WTC11 (cell line): ENCODE measurements at regions not wholly inside any gene's neighbourhood (a gene's known extent, or its start where the extent isn't known, plus 50 kb on each side); places are given as distances from the start of the nearest gene placed in this dataset.

Experiments used
- ATAC-seq: fragments of 200-7000 bp; cut with Tn5 transposase; 2 replicates; pipeline ENCODE4 v1.10.0; 2021; ENCODE audit warnings: mild to moderate bottlenecking, moderate library complexity
- CTCF ChIA-PET: fragments of 300-600 bp; sonication (Branson Sonifier 250); formaldehyde crosslinking; loops from one replicate; lab custom pipeline; 2021; ENCODE audit warnings: antibody characterized with exemption; lab: Charles Lee
- POLR2A ChIA-PET: fragments of 350-600 bp; sonication (Branson Sonifier 250); formaldehyde crosslinking; loops from one replicate; lab custom pipeline; 2021; ENCODE audit warnings: antibody characterized with exemption; lab: Charles Lee
- DNase-seq: peaks from one replicate; pipeline ENCODE4 v3.0.0; 2021; ENCODE audit warnings: low spot score
- H3K27ac Mint-ChIP-seq: 2 replicates; pipeline ENCODE4 v1.8.0; 2021; ENCODE audit warnings: mixed read lengths
- H3K27me3 Mint-ChIP-seq: 2 replicates; pipeline ENCODE4 v1.8.0; 2021; ENCODE audit warnings: low read depth, mild to moderate bottlenecking, moderate library complexity, mixed read lengths
- H3K36me3 Mint-ChIP-seq: 2 replicates; pipeline ENCODE4 v1.8.0; 2021; ENCODE audit warnings: mixed read lengths
- H3K4me1 Mint-ChIP-seq: 2 replicates; pipeline ENCODE4 v1.8.0; 2022; ENCODE audit warnings: mixed read lengths
- H3K4me3 Mint-ChIP-seq: 2 replicates; pipeline ENCODE4 v1.8.0; 2021; ENCODE audit warnings: mild to moderate bottlenecking, moderate library complexity, mixed read lengths
- H3K9me3 Mint-ChIP-seq: 2 replicates; pipeline ENCODE4 v1.8.0; 2021; ENCODE audit warnings: mixed read lengths
- E2F1 ChIP-seq: sonication (generic); formaldehyde crosslinking; IDR thresholded peaks from 2 replicates; pipeline ENCODE4 v1.8.0; 2022; ENCODE audit warnings: mild to moderate bottlenecking, missing genetic modification reagents
- ELF4 ChIP-seq: sonication (generic); formaldehyde crosslinking; IDR thresholded peaks from 2 replicates; pipeline ENCODE4 v1.8.1; 2022; ENCODE audit warnings: low read depth, mild to moderate bottlenecking, moderate library complexity, missing genetic modification reagents
- EMX1 ChIP-seq: fragments of 250-450 bp; sonication (Bioruptor Pico); IDR thresholded peaks from 2 replicates; pipeline ENCODE4 v1.8.0; 2021; ENCODE audit warnings: mild to moderate bottlenecking
- JUN ChIP-seq: sonication (generic); formaldehyde crosslinking; IDR thresholded peaks from 2 replicates; pipeline ENCODE4 v1.8.0; 2023; ENCODE audit warnings: mild to moderate bottlenecking, missing genetic modification reagents
- MYBL2 ChIP-seq: sonication (generic); formaldehyde crosslinking; IDR thresholded peaks from 2 replicates; pipeline ENCODE4 v1.8.1; 2023; ENCODE audit warnings: mild to moderate bottlenecking, moderate library complexity, missing genetic modification reagents
- PRDM15 ChIP-seq: sonication (generic); formaldehyde crosslinking; IDR thresholded peaks from 2 replicates; pipeline ENCODE4 v1.8.0; 2022; ENCODE audit warnings: missing genetic modification reagents
- PRRX2 ChIP-seq: fragments of 250-450 bp; sonication (Bioruptor Pico); IDR thresholded peaks from 2 replicates; pipeline ENCODE4 v1.8.0; 2021; ENCODE audit warnings: mild to moderate bottlenecking
- USF1 ChIP-seq: sonication (generic); formaldehyde crosslinking; IDR thresholded peaks from 2 replicates; pipeline ENCODE4 v1.8.0; 2022; ENCODE audit warnings: mild to moderate bottlenecking, missing genetic modification reagents
- ZNF232 ChIP-seq: sonication (generic); formaldehyde crosslinking; IDR thresholded peaks from 2 replicates; pipeline ENCODE4 v1.8.0; 2022; ENCODE audit warnings: mild to moderate bottlenecking, missing genetic modification reagents
- ZNF416 ChIP-seq: fragments of 250-450 bp; sonication (Bioruptor Pico); IDR thresholded peaks from 2 replicates; pipeline ENCODE4 v1.9.0; 2021; ENCODE audit warnings: mild to moderate bottlenecking, inconsistent platforms
- ZNF671 ChIP-seq: fragments of 250-450 bp; sonication (Bioruptor Pico); IDR thresholded peaks from 2 replicates; pipeline ENCODE4 v1.8.0; 2021; ENCODE audit warnings: mild to moderate bottlenecking
- TF ChIP-seq, protein P1 (sequence below): sonication (generic); formaldehyde crosslinking; IDR thresholded peaks from 2 replicates; pipeline ENCODE4 v1.8.1; 2022; ENCODE audit warnings: mild to moderate bottlenecking, missing genetic modification reagents, moderate library complexity, borderline replicate concordance
- TF ChIP-seq, protein P2 (sequence below): fragments of 250-450 bp; sonication (Bioruptor Pico); IDR thresholded peaks from 2 replicates; pipeline ENCODE4 v1.8.0; 2021; ENCODE audit warnings: mild to moderate bottlenecking
- TF ChIP-seq, protein P3 (sequence below): sonication (generic); formaldehyde crosslinking; IDR thresholded peaks from 2 replicates; pipeline ENCODE4 v1.8.1; 2022; ENCODE audit warnings: mild to moderate bottlenecking, moderate library complexity, missing genetic modification reagents
- TF ChIP-seq, protein P4 (sequence below): sonication (generic); formaldehyde crosslinking; IDR thresholded peaks from 2 replicates; pipeline ENCODE4 v1.8.1; 2022; ENCODE audit warnings: missing genetic modification reagents, borderline replicate concordance

GRCh38 chr5:103473725-103474124, 88.9 kb downstream of the NUDT12 start:
- no peaks in the 10 kb centered on the region for H3K27me3 Mint-ChIP-seq
- TF ChIP-seq JUN (CRISPR knock-in tag) = no peak
- TF ChIP-seq, protein P1, sequence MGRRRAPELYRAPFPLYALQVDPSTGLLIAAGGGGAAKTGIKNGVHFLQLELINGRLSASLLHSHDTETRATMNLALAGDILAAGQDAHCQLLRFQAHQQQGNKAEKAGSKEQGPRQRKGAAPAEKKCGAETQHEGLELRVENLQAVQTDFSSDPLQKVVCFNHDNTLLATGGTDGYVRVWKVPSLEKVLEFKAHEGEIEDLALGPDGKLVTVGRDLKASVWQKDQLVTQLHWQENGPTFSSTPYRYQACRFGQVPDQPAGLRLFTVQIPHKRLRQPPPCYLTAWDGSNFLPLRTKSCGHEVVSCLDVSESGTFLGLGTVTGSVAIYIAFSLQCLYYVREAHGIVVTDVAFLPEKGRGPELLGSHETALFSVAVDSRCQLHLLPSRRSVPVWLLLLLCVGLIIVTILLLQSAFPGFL = no peak
- no peak for TF ChIP-seq ZNF671
- TF ChIP-seq EMX1 (CRISPR knock-in tag) = no peak
- no peak for TF ChIP-seq MYBL2 (CRISPR knock-in tag)
- no peak for TF ChIP-seq ZNF416 (CRISPR knock-in tag)
- no peak for TF ChIP-seq PRRX2 (CRISPR knock-in tag)
- no peak for TF ChIP-seq ZNF232 (CRISPR knock-in tag)
- TF ChIP-seq, protein P2, sequence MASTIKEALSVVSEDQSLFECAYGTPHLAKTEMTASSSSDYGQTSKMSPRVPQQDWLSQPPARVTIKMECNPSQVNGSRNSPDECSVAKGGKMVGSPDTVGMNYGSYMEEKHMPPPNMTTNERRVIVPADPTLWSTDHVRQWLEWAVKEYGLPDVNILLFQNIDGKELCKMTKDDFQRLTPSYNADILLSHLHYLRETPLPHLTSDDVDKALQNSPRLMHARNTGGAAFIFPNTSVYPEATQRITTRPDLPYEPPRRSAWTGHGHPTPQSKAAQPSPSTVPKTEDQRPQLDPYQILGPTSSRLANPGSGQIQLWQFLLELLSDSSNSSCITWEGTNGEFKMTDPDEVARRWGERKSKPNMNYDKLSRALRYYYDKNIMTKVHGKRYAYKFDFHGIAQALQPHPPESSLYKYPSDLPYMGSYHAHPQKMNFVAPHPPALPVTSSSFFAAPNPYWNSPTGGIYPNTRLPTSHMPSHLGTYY (CRISPR knock-in tag) = no peak
- TF ChIP-seq PRDM15 = no peak
- no peak for TF ChIP-seq USF1 (CRISPR knock-in tag)
- TF ChIP-seq, protein P3, sequence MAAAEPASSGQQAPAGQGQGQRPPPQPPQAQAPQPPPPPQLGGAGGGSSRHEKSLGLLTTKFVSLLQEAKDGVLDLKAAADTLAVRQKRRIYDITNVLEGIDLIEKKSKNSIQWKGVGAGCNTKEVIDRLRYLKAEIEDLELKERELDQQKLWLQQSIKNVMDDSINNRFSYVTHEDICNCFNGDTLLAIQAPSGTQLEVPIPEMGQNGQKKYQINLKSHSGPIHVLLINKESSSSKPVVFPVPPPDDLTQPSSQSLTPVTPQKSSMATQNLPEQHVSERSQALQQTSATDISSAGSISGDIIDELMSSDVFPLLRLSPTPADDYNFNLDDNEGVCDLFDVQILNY (CRISPR knock-in tag) = no peak
- TF ChIP-seq, protein P4, sequence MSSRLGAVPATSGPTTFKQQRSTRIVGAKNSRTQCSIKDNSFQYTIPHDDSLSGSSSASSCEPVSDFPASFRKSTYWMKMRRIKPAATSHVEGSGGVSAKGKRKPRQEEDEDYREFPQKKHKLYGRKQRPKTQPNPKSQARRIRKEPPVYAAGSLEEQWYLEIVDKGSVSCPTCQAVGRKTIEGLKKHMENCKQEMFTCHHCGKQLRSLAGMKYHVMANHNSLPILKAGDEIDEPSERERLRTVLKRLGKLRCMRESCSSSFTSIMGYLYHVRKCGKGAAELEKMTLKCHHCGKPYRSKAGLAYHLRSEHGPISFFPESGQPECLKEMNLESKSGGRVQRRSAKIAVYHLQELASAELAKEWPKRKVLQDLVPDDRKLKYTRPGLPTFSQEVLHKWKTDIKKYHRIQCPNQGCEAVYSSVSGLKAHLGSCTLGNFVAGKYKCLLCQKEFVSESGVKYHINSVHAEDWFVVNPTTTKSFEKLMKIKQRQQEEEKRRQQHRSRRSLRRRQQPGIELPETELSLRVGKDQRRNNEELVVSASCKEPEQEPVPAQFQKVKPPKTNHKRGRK (CRISPR knock-in tag) = no peak
- ChIA-PET POLR2A (no interaction called here), CTCF (interaction anchor here (2.0 to 2.1 kb wide), 2 partner anchors 46 to 215 kb away, joined by 7 to 8 read pairs; partner anchors contain the start of gene MACIR)
- H3K27ac Mint-ChIP-seq = no peak overlapping the region
- peaks cover 24% of the 10 kb centered on the region for H3K4me1 Mint-ChIP-seq
- H3K9me3 Mint-ChIP-seq = no peaks in the 10 kb centered on the region
- H3K4me3 Mint-ChIP-seq = no peak overlapping the region
- no peaks in the 10 kb centered on the region for H3K36me3 Mint-ChIP-seq
- DNase-seq (no peak), ATAC-seq (no peak)

- Mint-ChIP-seq H3K36me3 (no peaks in the 10 kb centered on the region), H3K4me3 (no peak overlapping the region), H3K9me3 (no peaks in the 10 kb centered on the region), H3K4me1 (peaks cover 19% of the 10 kb centered on the region), H3K27ac (no peak overlapping the region), H3K27me3 (no peaks in the 10 kb centered on the region)
- TF ChIP-seq MYBL2 (CRISPR knock-in tag) (no peak), ELF4 (CRISPR knock-in tag) (no peak), E2F1 (CRISPR knock-in tag) (no peak)
- ATAC-seq = no peak
- ChIA-PET POLR2A (no interaction called here), CTCF (interaction anchor here (1.4 kb wide), 1 partner anchor 240 kb away, joined by 5 read pairs; no protein-coding TSS in a partner anchor)
- DNase-seq = no peak
These were observed 89.8 kb downstream of the NUDT12 start for GRCh38 chr5:103472830-103473229.
